Left hindlimb (tissue), 1 donor: ENCODE measurements at regions not wholly inside any gene's neighbourhood (a gene's known extent, or its start where the extent isn't known, plus 50 kb on each side); places are given as distances from the start of the nearest gene placed in this dataset.
A peak's percentile ranks its signal among the peaks of the same experiment; 100 is the strongest.

Experiments
- DNase-seq: peaks from one replicate; pipeline ENCODE4 v3.0.0-alpha.2; 2018

- DNase-seq = no peak
Measured at GRCh38 chr4:123954220-123954619, 557.6 kb downstream of the SPRY1 start.

- no peak for DNase-seq
Measured at GRCh38 chr4:123955167-123955800, 558.7 kb downstream of the SPRY1 start.

- no peak for DNase-seq
Measured at GRCh38 chr4:123956204-123956603, 559.6 kb downstream of the SPRY1 start.

- no peak for DNase-seq
Measured at GRCh38 chr4:123966990-123967769, 570.6 kb downstream of the SPRY1 start.

GRCh38 chr4:123972031-123972430, 575.4 kb downstream of the SPRY1 start:
- no peak for DNase-seq

GRCh38 chr4:123974386-123975149, 578.0 kb downstream of the SPRY1 start:
- no peak for DNase-seq

GRCh38 chr4:123976285-123976684, 579.7 kb downstream of the SPRY1 start:
- DNase-seq = peak; percentile 55

GRCh38 chr4:123976819-123977218, 580.2 kb downstream of the SPRY1 start:
- no peak for DNase-seq

GRCh38 chr4:123977641-123978081, 581.1 kb downstream of the SPRY1 start:
- DNase-seq = no peak

GRCh38 chr4:123978637-123979036, 582.0 kb downstream of the SPRY1 start:
- no peak for DNase-seq

- DNase-seq = no peak
Measured at GRCh38 chr4:123980736-123981300, 584.2 kb downstream of the SPRY1 start.

- DNase-seq = no peak
Measured at GRCh38 chr4:123984886-123985285, 588.3 kb downstream of the SPRY1 start.

GRCh38 chr4:123986268-123986798, 589.7 kb downstream of the SPRY1 start:
- DNase-seq = peak; percentile 60

- no peak for DNase-seq
Measured at GRCh38 chr4:123987408-123987807, 590.8 kb downstream of the SPRY1 start.

- DNase-seq = no peak
Measured at GRCh38 chr4:123990310-123990870, 593.8 kb downstream of the SPRY1 start.

- no peak for DNase-seq
Measured at GRCh38 chr4:123994917-123995316, 598.3 kb downstream of the SPRY1 start.

- no peak for DNase-seq
Measured at GRCh38 chr4:123995936-123996335, 599.3 kb downstream of the SPRY1 start.

GRCh38 chr4:123996718-123997510, 600.3 kb downstream of the SPRY1 start:
- DNase-seq = no peak

- no peak for DNase-seq
Measured at GRCh38 chr4:123997776-123998449, 601.3 kb downstream of the SPRY1 start.

- DNase-seq = no peak
Measured at GRCh38 chr4:124000233-124000632, 603.6 kb downstream of the SPRY1 start.

- no peak for DNase-seq
Measured at GRCh38 chr4:124015766-124016165, 619.2 kb downstream of the SPRY1 start.
